GM18861 (cell line): ENCODE measurements at regions not wholly inside any gene's neighbourhood (a gene's known extent, or its start where the extent isn't known, plus 50 kb on each side); places are given as distances from the start of the nearest gene placed in this dataset.

Experiments used
- ATAC-seq: cut with Tn5 transposase; IDR thresholded peaks from one replicate; pipeline ENCODE4 v1.9.1; 2021; ENCODE audit not compliant: unreplicated experiment

DNA sequence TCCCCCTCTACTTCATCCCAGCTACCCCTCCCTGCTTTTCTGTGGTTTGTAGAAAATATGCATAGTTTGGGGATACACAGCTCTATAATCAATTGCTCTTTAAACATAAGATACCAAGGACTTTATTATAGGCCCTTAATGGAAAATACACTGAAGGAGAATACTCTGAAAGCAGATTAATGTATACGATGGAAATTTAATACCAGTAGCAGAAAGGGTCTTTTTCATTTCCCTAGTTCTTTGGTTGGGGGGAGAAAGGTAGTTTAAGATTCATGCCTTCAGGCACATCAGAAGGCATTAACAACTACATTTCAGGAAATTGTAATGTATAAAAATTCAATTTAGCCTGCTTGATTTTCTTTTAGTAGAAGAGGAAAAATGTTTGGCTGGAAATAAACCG, 452.9 kb upstream of the ZNF608 start:
- no peak for ATAC-seq

- no peak for ATAC-seq
Measured at GRCh38 chr5:125199968-125200865, 453.8 kb upstream of the ZNF608 start.

GRCh38 chr5:125200866-125201373, 454.5 kb upstream of the ZNF608 start:
- no peak for ATAC-seq

- ATAC-seq: no peak
Measured at GRCh38 chr5:125201446-125202052, 455.1 kb upstream of the ZNF608 start.

GRCh38 chr5:125202353-125202752, 455.9 kb upstream of the ZNF608 start:
- no peak for ATAC-seq

DNA sequence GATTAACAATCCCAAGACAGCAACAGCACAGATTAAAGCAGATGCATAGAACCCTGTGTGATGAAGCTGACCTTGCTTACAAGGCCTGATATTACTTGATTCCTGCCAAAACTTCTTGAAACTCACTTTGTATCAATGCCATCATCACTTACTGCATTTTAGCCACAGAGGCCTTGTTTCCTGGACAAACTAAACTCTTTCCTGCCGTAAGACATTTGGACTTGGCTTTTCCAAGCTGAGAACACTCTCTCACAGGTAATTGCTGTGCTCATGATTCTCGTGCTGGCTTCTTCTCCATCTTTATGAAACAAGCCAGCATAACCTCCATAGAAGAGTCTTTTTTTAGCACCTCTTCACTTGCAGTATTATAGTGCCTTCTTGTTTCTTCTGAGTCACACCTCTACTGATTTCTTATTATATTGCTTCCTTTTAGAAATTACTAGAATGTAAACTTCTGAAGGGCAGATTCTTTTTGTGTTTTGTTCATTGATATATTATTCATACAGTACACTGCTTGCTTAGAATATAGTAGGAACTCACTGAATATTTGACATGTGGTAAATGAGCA, 456.5 kb upstream of the ZNF608 start:
- no peak for ATAC-seq

DNA sequence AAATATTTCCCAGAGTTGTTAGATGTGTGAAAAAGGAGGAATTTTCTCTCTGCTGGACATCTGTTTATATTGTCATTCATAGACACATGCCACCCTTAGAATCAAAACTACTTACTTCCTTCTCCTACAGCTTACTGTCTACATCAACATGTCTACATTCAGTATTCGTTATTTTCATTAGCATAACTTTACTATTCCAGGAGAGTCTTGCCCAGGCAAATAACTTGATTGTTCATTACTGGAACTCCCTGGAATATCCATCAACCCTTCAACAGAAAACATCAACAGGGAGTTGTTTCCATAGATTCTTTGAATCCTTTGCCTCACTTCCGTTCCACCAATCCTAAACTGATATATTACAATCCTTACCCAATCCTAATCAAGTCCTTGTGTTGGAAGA, 457.5 kb upstream of the ZNF608 start:
- no peak for ATAC-seq

DNA sequence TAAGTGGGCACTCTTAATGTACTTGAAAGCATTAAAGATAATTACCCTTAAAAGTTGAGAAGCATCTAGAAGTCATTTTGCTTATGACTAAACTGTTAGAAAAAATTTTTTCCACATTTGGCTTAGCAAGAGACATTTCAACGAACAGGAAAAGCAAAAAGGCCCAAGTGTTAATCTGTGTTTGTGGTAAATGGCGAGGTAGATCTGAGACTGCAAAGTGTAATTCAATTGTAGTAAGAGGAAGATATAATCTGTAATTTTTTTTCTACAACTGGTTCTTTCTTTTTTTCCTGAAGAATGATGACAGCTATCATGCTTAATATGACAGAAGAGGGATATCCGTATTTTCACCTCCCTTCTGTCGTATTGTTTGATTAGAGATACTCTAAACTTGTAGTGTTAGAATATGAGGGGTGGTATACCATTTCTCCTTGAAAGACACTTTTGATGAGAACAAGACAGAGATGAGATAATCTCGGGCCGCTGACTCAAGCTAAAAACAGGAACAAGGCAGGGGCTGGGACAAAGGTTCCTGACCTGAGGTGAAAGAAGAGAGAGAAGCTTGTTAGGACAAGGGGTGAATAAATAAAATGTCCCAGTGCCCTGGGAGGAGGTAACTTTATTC, 459.3 kb upstream of the ZNF608 start:
- no peak for ATAC-seq

GRCh38 chr5:125207856-125208255, 461.4 kb upstream of the ZNF608 start:
- ATAC-seq: no peak

DNA sequence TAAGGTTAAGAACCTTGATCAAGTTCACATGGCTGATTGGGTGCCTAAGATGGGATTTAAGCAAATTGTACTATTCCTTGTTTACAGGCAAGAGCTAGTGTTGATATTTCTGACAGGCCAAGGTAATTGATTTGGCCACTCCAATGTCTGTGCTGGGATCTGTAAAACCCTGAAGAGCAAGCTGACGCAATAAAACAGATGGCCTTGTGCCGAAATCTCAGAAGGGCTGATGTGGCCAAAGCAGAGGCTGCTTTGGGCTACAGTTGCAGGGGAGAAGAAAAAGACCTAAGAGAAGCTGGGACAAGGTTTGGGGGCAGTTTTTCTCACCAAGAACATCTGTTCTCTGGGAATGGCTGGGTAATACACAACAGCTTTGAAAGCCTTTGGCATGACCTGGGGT, 463.2 kb upstream of the ZNF608 start:
- ATAC-seq: no peak

- no peak for ATAC-seq
Measured at GRCh38 chr5:125210242-125210947, 464.0 kb upstream of the ZNF608 start.

GRCh38 chr5:125214080-125214479, 467.6 kb upstream of the ZNF608 start:
- peak; percentile 78 for ATAC-seq

DNA sequence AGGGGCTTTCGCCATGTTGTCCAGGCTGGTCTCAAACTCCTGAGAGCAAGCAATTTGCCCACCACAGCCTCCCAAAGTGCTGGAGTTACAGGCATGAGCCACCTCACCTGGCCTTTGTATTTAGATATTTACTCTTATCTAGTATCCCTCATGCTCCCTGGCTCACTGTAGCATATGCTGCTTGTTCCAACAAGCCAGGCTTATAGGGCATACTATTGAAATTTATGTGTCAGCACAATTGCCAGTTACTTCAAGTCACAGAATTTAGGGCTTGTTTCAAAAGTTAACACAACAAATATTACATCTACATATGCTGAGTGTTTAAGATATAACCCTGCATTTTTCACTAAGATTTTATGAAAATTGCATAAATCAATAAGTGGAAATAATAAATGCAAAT, 469.2 kb upstream of the ZNF608 start:
- no peak for ATAC-seq

DNA sequence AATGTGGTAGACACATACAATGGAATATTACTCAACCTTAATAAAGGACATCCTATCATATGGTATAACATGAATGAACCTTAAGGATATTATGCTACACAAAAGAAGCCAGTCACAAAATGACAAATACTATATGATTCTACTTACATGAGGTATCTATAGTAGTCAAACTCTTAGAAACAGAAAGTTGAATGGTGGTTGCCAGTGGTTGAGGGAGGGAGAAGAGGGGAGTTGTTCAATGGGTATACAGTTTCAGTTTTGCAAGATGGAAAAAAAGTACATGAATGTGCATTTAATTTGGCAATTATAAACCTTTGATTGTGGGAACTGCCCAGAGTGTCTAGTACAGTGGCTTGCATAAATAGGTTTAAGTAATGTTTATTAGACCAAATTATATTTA, 473.3 kb upstream of the ZNF608 start:
- no peak for ATAC-seq

DNA sequence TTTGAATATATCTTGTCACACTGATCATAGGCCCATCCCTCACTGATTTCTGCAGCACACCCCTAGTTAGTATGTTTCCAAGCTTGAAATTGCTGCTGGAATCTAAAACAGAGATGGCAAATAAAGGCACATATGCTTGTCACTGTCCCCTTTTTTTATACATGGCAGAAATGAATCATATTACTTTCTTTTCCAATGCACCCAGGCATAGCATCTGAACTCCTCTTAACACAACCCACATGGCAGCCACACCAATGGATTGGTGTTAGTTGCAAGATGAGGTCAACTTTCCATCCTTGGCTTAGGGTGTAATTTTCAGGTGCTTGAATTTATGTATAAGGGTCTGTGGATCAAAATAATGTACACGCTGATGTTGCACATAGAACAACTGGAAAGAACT, 473.8 kb upstream of the ZNF608 start:
- no peak for ATAC-seq

DNA sequence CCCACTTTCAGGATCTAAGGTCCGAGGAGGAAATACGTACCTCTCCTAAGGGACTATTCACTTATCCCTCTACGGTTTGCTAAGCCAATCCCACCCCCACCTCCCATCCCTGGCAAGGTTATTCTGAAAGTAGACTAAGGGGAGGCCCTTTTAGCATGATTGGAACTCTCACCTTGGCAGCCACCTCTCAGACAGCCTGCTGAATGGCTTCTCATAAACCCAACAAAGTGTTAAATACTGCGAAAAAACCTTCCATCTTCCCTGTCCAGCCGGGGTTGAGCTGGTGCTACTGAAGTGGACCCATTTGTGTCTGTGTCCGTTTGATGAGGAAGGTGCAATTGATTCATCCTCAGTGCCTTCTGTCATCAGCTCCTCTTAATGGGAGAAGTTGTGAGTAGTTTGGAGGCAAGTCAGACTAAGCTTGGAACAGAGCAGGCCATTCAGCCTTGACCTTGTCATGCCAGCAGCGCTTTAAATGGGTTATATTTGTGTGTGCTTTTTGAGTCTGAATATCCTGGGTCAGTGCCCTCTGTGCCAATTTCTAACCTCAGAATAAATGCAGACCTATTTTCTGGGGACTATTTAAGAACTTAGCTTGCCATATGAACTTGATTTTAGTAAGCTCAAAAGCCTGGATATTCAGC, 476.3 kb upstream of the ZNF608 start:
- no peak for ATAC-seq

DNA sequence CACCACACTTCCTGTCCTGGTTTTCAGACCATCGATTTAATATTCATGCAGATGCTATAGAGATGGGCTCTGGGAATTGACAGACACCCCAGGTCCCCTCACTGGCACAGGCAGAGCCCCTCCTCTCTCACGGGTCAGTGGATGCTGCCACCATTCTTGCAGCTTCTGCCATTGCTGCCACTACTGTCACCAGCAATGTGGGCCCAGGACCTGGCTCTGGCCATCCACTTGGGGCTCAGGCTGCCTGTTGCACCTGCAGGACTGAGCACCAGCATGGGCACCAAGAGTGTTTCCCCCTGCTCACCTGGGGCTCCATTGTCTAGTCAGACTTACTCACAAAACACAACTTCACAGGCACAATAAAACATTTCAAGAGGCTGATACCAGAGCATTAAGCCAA, 479.0 kb upstream of the ZNF608 start:
- no peak for ATAC-seq

DNA sequence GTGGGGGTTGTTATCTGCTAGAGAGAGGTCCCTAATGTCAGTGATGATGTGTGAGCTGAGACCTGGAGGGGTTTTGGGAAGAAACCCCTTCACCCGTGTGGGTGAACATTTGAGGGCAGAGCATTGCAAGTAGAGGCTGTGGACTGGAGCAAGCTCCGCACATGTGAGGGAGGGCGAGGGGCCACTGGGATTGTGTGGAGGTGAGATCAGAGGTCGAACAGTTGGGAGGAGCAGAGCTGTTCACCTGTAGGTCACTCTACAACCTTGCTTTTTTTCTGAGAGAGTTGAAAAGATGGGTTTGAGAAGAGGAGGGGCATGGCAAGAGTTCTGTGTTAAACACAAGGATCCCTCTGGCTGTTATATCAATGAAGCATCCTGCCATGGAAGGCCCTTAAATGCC, 480.4 kb upstream of the ZNF608 start:
- ATAC-seq: no peak

DNA sequence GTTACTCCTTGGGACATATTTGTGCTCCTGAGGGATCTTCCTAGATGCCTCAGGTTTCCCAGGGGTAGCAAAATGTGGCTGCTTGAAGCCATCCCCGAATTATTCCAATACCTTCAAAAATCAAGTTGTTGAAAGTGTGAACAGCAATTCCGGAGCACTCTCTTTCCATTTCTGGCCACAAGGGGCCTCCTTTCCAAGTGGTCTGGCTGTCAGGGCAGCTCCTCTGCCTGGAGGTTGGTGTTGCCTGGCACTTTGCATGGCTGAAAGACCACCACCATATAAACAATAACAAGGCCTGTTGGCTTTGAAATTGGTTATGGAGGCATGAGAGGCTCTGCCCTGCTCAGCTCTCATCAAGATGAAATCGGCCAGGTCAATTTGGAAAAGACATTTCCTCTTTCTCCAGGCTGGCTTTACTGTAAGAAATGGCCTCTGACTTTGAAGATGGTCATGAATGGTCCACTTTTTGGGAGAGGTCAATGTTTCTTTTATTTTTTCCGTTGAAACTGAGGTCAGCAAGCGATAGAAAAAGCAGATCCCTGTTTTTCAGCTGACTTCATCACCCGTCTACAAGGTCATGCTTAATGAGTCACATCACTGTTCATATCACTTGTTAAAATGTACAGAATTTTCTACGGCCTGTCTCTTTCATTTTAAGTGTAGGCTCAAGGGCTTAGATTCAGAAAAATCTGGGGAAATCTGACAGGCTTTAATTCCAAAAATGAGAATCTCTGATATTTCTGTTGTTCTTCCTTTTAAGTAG, 481.1 kb upstream of the ZNF608 start:
- no peak for ATAC-seq
